WTC11 (cell line): ENCODE measurements at regions not wholly inside any gene's neighbourhood (a gene's known extent, or its start where the extent isn't known, plus 50 kb on each side); places are given as distances from the start of the nearest gene placed in this dataset.

ENCODE experiments used
- ATAC-seq: fragments of 200-7000 bp; cut with Tn5 transposase; 2 replicates; pipeline ENCODE4 v1.10.0; 2021; ENCODE audit warnings: mild to moderate bottlenecking, moderate library complexity
- CTCF ChIA-PET: fragments of 300-600 bp; sonication (Branson Sonifier 250); formaldehyde crosslinking; loops from one replicate; lab custom pipeline; 2021; ENCODE audit warnings: antibody characterized with exemption; lab: Charles Lee
- POLR2A ChIA-PET: fragments of 350-600 bp; sonication (Branson Sonifier 250); formaldehyde crosslinking; loops from one replicate; lab custom pipeline; 2021; ENCODE audit warnings: antibody characterized with exemption; lab: Charles Lee
- DNase-seq: peaks from one replicate; pipeline ENCODE4 v3.0.0; 2021; ENCODE audit warnings: low spot score
- H3K27ac Mint-ChIP-seq: 2 replicates; pipeline ENCODE4 v1.8.0; 2021; ENCODE audit warnings: mixed read lengths
- H3K27me3 Mint-ChIP-seq: 2 replicates; pipeline ENCODE4 v1.8.0; 2021; ENCODE audit warnings: low read depth, mild to moderate bottlenecking, moderate library complexity, mixed read lengths
- H3K36me3 Mint-ChIP-seq: 2 replicates; pipeline ENCODE4 v1.8.0; 2021; ENCODE audit warnings: mixed read lengths
- H3K4me1 Mint-ChIP-seq: 2 replicates; pipeline ENCODE4 v1.8.0; 2022; ENCODE audit warnings: mixed read lengths
- H3K4me3 Mint-ChIP-seq: 2 replicates; pipeline ENCODE4 v1.8.0; 2021; ENCODE audit warnings: mild to moderate bottlenecking, moderate library complexity, mixed read lengths
- H3K9me3 Mint-ChIP-seq: 2 replicates; pipeline ENCODE4 v1.8.0; 2021; ENCODE audit warnings: mixed read lengths
- ATF1 ChIP-seq: sonication (generic); formaldehyde crosslinking; IDR thresholded peaks from 2 replicates; pipeline ENCODE4 v1.8.1; 2023; ENCODE audit warnings: mild to moderate bottlenecking, moderate library complexity, missing genetic modification reagents
- CREB1 ChIP-seq: sonication (generic); formaldehyde crosslinking; IDR thresholded peaks from 2 replicates; pipeline ENCODE4 v1.8.0; 2023; ENCODE audit warnings: mild to moderate bottlenecking, missing genetic modification reagents
- ETV6 ChIP-seq: sonication (generic); formaldehyde crosslinking; IDR thresholded peaks from 2 replicates; pipeline ENCODE4 v1.8.1; 2022; ENCODE audit warnings: mild to moderate bottlenecking, missing genetic modification reagents
- GTF2I ChIP-seq: fragments of 250-450 bp; sonication (Bioruptor Pico); conservative IDR thresholded peaks from 2 replicates; pipeline ENCODE4 v1.4.0; 2021; ENCODE audit warnings: mild to moderate bottlenecking
- IRF2 ChIP-seq: sonication (generic); formaldehyde crosslinking; IDR thresholded peaks from 2 replicates; pipeline ENCODE4 v1.8.0; 2022; ENCODE audit warnings: low read depth, missing genetic modification reagents, borderline replicate concordance
- JUN ChIP-seq: sonication (generic); formaldehyde crosslinking; IDR thresholded peaks from 2 replicates; pipeline ENCODE4 v1.8.0; 2023; ENCODE audit warnings: mild to moderate bottlenecking, missing genetic modification reagents
- NFE2L1 ChIP-seq: sonication (generic); formaldehyde crosslinking; IDR thresholded peaks from 2 replicates; pipeline ENCODE4 v1.8.1; 2023; ENCODE audit warnings: missing genetic modification reagents
- RORB ChIP-seq: fragments of 250-450 bp; sonication (Bioruptor Pico); IDR thresholded peaks from 2 replicates; pipeline ENCODE4 v1.9.0; 2021; ENCODE audit warnings: mild to moderate bottlenecking
- TCF7 ChIP-seq: sonication (generic); formaldehyde crosslinking; IDR thresholded peaks from 2 replicates; pipeline ENCODE4 v1.8.0; 2022; ENCODE audit warnings: mild to moderate bottlenecking, low read depth, missing genetic modification reagents, moderate library complexity
- TEAD1 ChIP-seq: sonication (generic); formaldehyde crosslinking; IDR thresholded peaks from 2 replicates; pipeline ENCODE4 v1.8.0; 2022; ENCODE audit warnings: mild to moderate bottlenecking, missing genetic modification reagents
- ZBTB43 ChIP-seq: sonication (generic); formaldehyde crosslinking; IDR thresholded peaks from 2 replicates; pipeline ENCODE4 v1.8.1; 2023; ENCODE audit warnings: mild to moderate bottlenecking, missing genetic modification reagents
- ZNF219 ChIP-seq: sonication (generic); formaldehyde crosslinking; IDR thresholded peaks from 2 replicates; pipeline ENCODE4 v1.8.0; 2023; ENCODE audit warnings: missing genetic modification reagents, mild to moderate bottlenecking, borderline replicate concordance
- ZNF263 ChIP-seq: sonication (generic); formaldehyde crosslinking; IDR thresholded peaks from 2 replicates; pipeline ENCODE4 v1.8.1; 2022; ENCODE audit warnings: low read depth, mild to moderate bottlenecking, moderate library complexity, missing genetic modification reagents
- ZNF396 ChIP-seq: fragments of 250-450 bp; sonication (Bioruptor Pico); IDR thresholded peaks from 2 replicates; pipeline ENCODE4 v1.8.0; 2021; ENCODE audit warnings: mild to moderate bottlenecking, moderate library complexity, borderline replicate concordance
- TF ChIP-seq, protein P1 (sequence below): fragments of 250-450 bp; sonication (Bioruptor Pico); IDR thresholded peaks from 2 replicates; pipeline ENCODE4 v1.9.0; 2021; ENCODE audit warnings: mild to moderate bottlenecking, borderline replicate concordance
- TF ChIP-seq, protein P2 (sequence below): sonication (generic); formaldehyde crosslinking; conservative IDR thresholded peaks from 2 replicates; pipeline ENCODE4 v1.8.1; 2022; ENCODE audit warnings: mild to moderate bottlenecking, missing genetic modification reagents
- TF ChIP-seq, protein P3 (sequence below): fragments of 250-450 bp; sonication (Bioruptor Pico); IDR thresholded peaks from 2 replicates; pipeline ENCODE4 v1.9.0; 2021; ENCODE audit warnings: moderate library complexity, mild to moderate bottlenecking, inconsistent platforms, borderline replicate concordance

DNA sequence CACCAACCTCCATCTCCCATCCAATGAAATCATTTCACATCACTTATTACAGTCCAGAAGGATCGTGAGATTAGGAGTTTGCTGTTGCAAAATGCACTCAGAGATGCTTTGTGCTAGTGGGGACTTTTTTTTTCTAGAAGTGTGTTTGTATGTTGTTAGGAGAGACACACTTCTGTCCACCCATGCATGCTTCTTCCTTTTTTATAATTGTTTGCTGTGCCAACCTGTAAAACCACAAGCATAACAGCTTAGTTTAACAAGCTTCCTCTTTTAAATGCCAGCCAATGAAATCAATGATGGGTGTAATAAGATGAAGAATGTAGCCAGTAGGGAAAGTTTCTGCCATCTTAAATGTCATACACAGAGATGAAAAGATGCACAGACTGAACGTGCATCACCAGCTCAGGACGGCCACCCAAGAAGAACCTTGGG, 305.6 kb upstream of the STT3B start (continued):
- TF ChIP-seq ZNF219, result no peak
- TF ChIP-seq, protein P1, sequence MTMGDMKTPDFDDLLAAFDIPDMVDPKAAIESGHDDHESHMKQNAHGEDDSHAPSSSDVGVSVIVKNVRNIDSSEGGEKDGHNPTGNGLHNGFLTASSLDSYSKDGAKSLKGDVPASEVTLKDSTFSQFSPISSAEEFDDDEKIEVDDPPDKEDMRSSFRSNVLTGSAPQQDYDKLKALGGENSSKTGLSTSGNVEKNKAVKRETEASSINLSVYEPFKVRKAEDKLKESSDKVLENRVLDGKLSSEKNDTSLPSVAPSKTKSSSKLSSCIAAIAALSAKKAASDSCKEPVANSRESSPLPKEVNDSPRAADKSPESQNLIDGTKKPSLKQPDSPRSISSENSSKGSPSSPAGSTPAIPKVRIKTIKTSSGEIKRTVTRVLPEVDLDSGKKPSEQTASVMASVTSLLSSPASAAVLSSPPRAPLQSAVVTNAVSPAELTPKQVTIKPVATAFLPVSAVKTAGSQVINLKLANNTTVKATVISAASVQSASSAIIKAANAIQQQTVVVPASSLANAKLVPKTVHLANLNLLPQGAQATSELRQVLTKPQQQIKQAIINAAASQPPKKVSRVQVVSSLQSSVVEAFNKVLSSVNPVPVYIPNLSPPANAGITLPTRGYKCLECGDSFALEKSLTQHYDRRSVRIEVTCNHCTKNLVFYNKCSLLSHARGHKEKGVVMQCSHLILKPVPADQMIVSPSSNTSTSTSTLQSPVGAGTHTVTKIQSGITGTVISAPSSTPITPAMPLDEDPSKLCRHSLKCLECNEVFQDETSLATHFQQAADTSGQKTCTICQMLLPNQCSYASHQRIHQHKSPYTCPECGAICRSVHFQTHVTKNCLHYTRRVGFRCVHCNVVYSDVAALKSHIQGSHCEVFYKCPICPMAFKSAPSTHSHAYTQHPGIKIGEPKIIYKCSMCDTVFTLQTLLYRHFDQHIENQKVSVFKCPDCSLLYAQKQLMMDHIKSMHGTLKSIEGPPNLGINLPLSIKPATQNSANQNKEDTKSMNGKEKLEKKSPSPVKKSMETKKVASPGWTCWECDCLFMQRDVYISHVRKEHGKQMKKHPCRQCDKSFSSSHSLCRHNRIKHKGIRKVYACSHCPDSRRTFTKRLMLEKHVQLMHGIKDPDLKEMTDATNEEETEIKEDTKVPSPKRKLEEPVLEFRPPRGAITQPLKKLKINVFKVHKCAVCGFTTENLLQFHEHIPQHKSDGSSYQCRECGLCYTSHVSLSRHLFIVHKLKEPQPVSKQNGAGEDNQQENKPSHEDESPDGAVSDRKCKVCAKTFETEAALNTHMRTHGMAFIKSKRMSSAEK, result no peak
- TF ChIP-seq NFE2L1 (CRISPR knock-in tag), result no peak

DNA sequence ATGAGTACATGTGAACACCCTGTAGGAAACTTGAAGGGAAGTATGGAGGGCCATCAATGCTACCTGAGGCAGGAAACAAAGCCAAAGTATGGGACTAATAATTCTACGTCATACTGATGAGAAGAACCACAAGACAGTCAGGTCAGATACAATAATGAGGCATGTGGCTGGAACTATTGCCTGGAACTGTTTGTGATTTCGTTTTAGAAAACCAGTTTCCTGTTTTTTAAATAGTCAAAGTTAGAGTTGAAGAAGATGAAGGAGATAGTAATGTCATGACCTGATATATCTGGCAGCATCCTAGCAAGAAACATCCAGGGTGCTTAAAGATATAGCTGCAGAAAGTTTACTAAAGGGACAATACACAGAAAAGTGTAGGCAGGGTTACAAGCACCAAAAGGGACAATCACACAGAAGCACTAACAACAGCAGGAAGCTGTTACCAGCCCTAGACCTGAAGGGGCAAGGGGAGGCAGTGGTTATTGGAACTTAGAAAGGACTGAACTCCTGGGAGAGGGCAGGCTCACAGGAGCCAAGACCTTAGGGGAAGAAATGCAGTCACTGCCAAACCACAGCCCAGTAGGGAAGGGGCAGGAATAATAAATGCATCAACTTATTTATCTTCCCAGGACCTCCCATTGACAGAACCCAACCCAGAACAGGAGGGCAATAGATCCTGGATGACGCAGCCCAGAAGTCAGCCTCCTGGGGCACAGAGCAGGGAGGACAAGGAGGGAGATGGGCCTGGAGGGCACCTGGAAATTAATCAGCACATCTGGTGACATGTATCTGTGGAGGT, 302.1 kb upstream of the STT3B start:
- no peaks in the 10 kb centered on the region for H3K36me3 Mint-ChIP-seq
- ChIA-PET CTCF (no interaction called here), POLR2A (no interaction called here)
- H3K27me3 Mint-ChIP-seq, result no peaks in the 10 kb centered on the region
- DNase-seq (no peak), ATAC-seq (no peak)
- H3K27ac Mint-ChIP-seq, result no peak overlapping the region
- peaks cover 6% of the 10 kb centered on the region for H3K4me1 Mint-ChIP-seq
- H3K9me3 Mint-ChIP-seq, result no peaks in the 10 kb centered on the region; the same call in 1 of the 2 replicates
- H3K4me3 Mint-ChIP-seq, result no peak overlapping the region
- TF ChIP-seq NFE2L1 (CRISPR knock-in tag), result no peak
- TF ChIP-seq ZNF263 (CRISPR knock-in tag), result no peak
- TF ChIP-seq IRF2 (CRISPR knock-in tag), result no peak
- TF ChIP-seq JUN (CRISPR knock-in tag), result no peak
- TF ChIP-seq ZBTB43 (CRISPR knock-in tag), result no peak
- TF ChIP-seq TEAD1 (CRISPR knock-in tag), result no peak
- TF ChIP-seq ZNF396 (CRISPR knock-in tag), result no peak
- no peak for TF ChIP-seq CREB1 (CRISPR knock-in tag)
- TF ChIP-seq ATF1 (CRISPR knock-in tag), result no peak
- TF ChIP-seq TCF7 (CRISPR knock-in tag), result no peak
- TF ChIP-seq, protein P2, sequence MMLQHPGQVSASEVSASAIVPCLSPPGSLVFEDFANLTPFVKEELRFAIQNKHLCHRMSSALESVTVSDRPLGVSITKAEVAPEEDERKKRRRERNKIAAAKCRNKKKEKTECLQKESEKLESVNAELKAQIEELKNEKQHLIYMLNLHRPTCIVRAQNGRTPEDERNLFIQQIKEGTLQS, result no peak
- TF ChIP-seq, protein P3, sequence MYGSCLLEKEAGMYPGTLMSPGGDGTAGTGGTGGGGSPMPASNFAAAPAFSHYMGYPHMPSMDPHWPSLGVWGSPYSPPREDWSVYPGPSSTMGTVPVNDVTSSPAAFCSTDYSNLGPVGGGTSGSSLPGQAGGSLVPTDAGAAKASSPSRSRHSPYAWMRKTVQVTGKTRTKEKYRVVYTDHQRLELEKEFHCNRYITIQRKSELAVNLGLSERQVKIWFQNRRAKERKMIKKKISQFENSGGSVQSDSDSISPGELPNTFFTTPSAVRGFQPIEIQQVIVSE (CRISPR knock-in tag), result no peak
- TF ChIP-seq RORB, result no peak
- no peak for TF ChIP-seq GTF2I (CRISPR knock-in tag)
- no peak for TF ChIP-seq ETV6 (CRISPR knock-in tag)
- TF ChIP-seq, all 79 proteins: peak for 0
